Activated naive CD4-positive, alpha-beta T cell treated with anti-CD3 and anti-CD28 coated beads, Interleukin-2, amount 10 ng/mL, durations not matched to agents 7 days and 5 days (primary cell): ENCODE measurements at regions not wholly inside any gene's neighbourhood (a gene's known extent, or its start where the extent isn't known, plus 50 kb on each side); places are given as distances from the start of the nearest gene placed in this dataset.
A peak's percentile ranks its signal among the peaks of the same experiment; 100 is the strongest.

Experiments used
- CTCF ChIA-PET: fragments of 350-600 bp; sonication (Branson Sonifier 250); formaldehyde crosslinking; loops from one replicate; lab custom pipeline; 2021; ENCODE audit warnings: antibody characterized with exemption; lab: Charles Lee
- DNase-seq: peaks from one replicate; pipeline ENCODE4 v3.0.0-alpha.2; 2020
- H3K27ac Mint-ChIP-seq: one replicate; pipeline ENCODE4 v1.8.0; 2021; ENCODE audit warnings: mild to moderate bottlenecking, moderate library complexity, mixed read lengths
- H3K27me3 Mint-ChIP-seq: one replicate; pipeline ENCODE4 v1.8.0; 2021; ENCODE audit warnings: mild to moderate bottlenecking, mixed read lengths
- H3K36me3 Mint-ChIP-seq: one replicate; pipeline ENCODE4 v1.8.0; 2021; ENCODE audit warnings: mixed read lengths
- H3K4me1 Mint-ChIP-seq: one replicate; pipeline ENCODE4 v1.8.0; 2021; ENCODE audit warnings: mixed read lengths
- H3K4me3 Mint-ChIP-seq: one replicate; pipeline ENCODE4 v1.8.0; 2021; ENCODE audit warnings: mild to moderate bottlenecking, moderate library complexity, mixed read lengths
- H3K9me3 Mint-ChIP-seq: one replicate; pipeline ENCODE4 v1.8.0; 2021; ENCODE audit warnings: mixed read lengths

DNA sequence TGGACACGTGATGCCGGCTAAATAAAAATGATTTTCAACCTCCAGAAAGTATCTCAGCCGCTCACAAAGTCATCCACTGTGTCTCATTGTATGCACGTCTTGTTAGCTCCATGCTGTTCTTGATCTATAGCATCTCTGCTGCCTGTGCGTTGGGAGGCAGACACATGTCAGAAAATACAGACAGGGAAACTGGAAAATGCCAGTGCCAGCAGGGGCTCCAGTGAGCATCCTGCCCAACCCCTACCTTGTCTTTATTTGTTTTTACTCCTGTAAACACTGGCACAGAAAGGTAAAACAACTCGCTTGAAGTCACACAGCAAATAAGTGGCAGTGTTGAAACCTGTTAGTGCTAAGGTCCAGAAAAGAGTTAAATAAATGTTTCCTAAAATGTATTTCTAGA, 208.1 kb upstream of the ASIC2 start:
- CTCF ChIA-PET = interaction anchor here (1.5 kb wide), 1 partner anchor 19 kb away, joined by 3 read pairs; no protein-coding TSS in a partner anchor
- Mint-ChIP-seq H3K9me3 (no peaks in the 10 kb centered on the region), H3K36me3 (no peaks in the 10 kb centered on the region)

DNA sequence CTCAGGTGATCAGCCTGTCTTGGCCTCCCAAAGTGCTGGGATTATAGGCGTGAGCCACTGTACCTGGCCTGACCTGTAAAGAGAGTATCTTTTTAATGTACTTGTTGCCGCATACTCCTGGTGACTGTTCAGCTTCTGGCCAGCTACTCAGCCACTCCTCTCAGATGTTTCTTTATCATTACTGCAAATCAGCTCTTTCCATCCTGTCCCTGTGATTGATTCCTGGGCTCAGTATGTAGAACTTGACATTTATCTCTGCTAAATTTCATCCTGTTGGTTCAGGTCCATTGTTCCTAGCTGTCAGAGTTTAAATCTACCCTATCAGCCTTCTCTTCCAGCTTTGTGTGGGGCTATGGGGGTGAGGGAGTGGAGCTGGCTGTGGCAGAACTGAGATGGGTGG, 211.5 kb upstream of the ASIC2 start:
- no peak for DNase-seq
- no peaks in the 10 kb centered on the region for H3K36me3 Mint-ChIP-seq
- no peak overlapping the region for H3K27ac Mint-ChIP-seq
- CTCF ChIA-PET = no interaction called here
- H3K4me3 Mint-ChIP-seq = no peak overlapping the region
- H3K9me3 Mint-ChIP-seq = no peaks in the 10 kb centered on the region
- no peaks in the 10 kb centered on the region for H3K4me1 Mint-ChIP-seq
- H3K27me3 Mint-ChIP-seq = peaks cover 25% of the 10 kb centered on the region

More for the DNA sequence above, 208.1 kb upstream of the ASIC2 start:
- H3K4me1 Mint-ChIP-seq = no peaks in the 10 kb centered on the region
- no peak for DNase-seq
- no peak overlapping the region for H3K4me3 Mint-ChIP-seq
- peaks cover 4% of the 10 kb centered on the region for H3K27me3 Mint-ChIP-seq
- H3K27ac Mint-ChIP-seq = no peak overlapping the region

DNA sequence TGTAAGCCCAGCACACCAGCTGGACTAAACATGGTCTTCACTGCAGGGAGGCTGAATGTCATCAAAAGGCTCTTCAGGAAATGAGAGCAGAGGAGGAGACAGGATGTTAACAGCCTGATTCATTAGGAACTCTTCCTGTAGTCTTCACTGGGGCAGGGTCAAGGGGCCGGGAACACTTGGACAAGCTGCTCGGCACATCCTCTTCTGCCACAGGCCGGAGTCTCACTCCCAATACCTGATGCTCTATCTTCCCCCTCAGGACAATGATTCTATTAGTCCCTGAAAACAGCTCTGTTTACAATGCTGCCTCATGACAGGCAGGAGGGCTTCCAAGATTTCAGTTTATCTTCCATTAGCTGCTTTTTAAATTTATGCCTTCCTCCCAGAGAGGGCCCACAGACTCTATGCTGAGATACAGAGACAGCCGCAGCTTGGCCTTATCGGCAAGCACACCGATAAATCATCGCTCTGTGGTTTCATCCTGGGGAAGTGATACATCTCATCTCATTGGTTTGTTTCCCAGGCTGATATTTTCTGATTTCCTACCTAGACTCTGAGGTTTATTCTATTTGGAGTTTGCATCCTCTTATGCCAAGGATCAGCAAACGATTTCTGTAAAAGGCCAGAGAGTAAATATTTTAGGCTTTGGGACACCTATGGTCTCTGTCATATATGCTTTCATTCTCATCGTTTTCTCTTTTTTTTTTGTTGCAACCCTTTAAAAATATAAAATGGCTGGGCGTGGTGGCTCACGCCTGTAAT, 214.0 kb upstream of the ASIC2 start:
- Mint-ChIP-seq H3K36me3 (no peaks in the 10 kb centered on the region), H3K27me3 (peaks cover 26% of the 10 kb centered on the region), H3K9me3 (no peaks in the 10 kb centered on the region), H3K4me3 (no peak overlapping the region), H3K27ac (no peak overlapping the region), H3K4me1 (peaks cover 7% of the 10 kb centered on the region)
- CTCF ChIA-PET = no interaction called here
- DNase-seq = no peak

GRCh38 chr17:33508215-33508614, 215.1 kb upstream of the ASIC2 start:
- no peaks in the 10 kb centered on the region for H3K36me3 Mint-ChIP-seq
- H3K4me1 Mint-ChIP-seq = peaks cover 7% of the 10 kb centered on the region
- CTCF ChIA-PET = no interaction called here
- no peak overlapping the region for H3K27ac Mint-ChIP-seq
- no peak for DNase-seq
- no peaks in the 10 kb centered on the region for H3K9me3 Mint-ChIP-seq
- H3K4me3 Mint-ChIP-seq = no peak overlapping the region
- H3K27me3 Mint-ChIP-seq = peaks cover 26% of the 10 kb centered on the region

DNA sequence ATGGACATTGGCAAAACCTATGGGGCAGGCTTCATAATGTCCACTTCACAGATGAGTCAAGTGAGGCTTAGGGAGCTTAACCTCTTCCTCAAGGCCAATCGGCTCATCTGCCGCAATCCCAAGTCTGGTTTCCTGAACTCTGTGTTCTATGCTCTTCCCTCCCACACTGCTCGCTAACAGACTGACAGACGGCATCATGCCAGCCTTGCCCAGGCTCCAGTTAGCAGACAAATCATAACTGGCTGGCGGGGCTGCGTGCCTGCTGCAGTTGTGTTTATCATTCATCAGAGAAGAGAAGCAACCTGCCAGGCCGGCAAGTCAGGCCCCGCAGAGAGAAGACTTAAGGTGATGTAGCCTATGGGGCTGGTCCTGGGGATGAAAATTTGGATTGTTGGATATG, 216.2 kb upstream of the ASIC2 start:
- peaks cover 34% of the 10 kb centered on the region for H3K27me3 Mint-ChIP-seq
- H3K36me3 Mint-ChIP-seq = no peaks in the 10 kb centered on the region
- peaks cover 7% of the 10 kb centered on the region for H3K4me1 Mint-ChIP-seq
- CTCF ChIA-PET = no interaction called here
- no peak overlapping the region for H3K27ac Mint-ChIP-seq
- no peak for DNase-seq
- H3K9me3 Mint-ChIP-seq = no peaks in the 10 kb centered on the region
- no peak overlapping the region for H3K4me3 Mint-ChIP-seq

DNA sequence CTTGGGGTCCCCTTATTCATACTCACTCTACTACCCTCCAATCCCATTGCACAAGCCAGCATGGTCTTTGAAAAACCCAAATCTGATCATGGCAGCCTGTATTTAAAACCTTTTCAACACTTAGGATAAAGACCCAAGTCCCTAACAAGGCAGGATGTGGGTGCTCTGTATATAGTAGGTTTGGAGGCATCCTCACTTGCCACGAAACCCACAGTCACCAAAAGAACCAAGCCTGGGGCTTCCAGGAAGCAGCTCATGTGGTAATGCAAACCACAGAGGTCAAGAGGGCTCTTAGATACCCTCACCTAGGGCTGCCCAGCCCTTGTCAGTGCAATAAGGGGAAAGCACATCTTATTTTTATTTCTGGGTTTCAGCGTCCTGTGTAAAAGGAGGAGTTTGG, 218.6 kb upstream of the ASIC2 start:
- Mint-ChIP-seq H3K4me3 (no peak overlapping the region), H3K4me1 (peaks cover 7% of the 10 kb centered on the region), H3K27me3 (peaks cover 32% of the 10 kb centered on the region), H3K27ac (no peak overlapping the region), H3K36me3 (no peaks in the 10 kb centered on the region), H3K9me3 (peaks cover 2% of the 10 kb centered on the region)
- DNase-seq = peak; percentile 24
- CTCF ChIA-PET = no interaction called here

- H3K27ac Mint-ChIP-seq = no peak overlapping the region
- CTCF ChIA-PET = no interaction called here
- peaks cover 28% of the 10 kb centered on the region for H3K27me3 Mint-ChIP-seq
Observed at GRCh38 chr17:33512113-33512512, 219.0 kb upstream of the ASIC2 start.

GRCh38 chr17:33513769-33514168, 220.7 kb upstream of the ASIC2 start:
- H3K27me3 Mint-ChIP-seq = peaks cover 18% of the 10 kb centered on the region
- H3K27ac Mint-ChIP-seq = no peak overlapping the region
- no peak for DNase-seq
- peaks cover 7% of the 10 kb centered on the region for H3K4me1 Mint-ChIP-seq
- H3K36me3 Mint-ChIP-seq = no peaks in the 10 kb centered on the region
- H3K9me3 Mint-ChIP-seq = peaks cover 2% of the 10 kb centered on the region
- CTCF ChIA-PET = interaction anchor here (0.9 kb wide), 1 partner anchor 22 kb away, joined by 3 read pairs; no protein-coding TSS in a partner anchor
- H3K4me3 Mint-ChIP-seq = no peak overlapping the region

More at GRCh38 chr17:33512113-33512512, 219.0 kb upstream of the ASIC2 start:
- no peak for DNase-seq
- Mint-ChIP-seq H3K36me3 (no peaks in the 10 kb centered on the region), H3K4me3 (no peak overlapping the region), H3K9me3 (peaks cover 2% of the 10 kb centered on the region), H3K4me1 (peaks cover 7% of the 10 kb centered on the region)

DNA sequence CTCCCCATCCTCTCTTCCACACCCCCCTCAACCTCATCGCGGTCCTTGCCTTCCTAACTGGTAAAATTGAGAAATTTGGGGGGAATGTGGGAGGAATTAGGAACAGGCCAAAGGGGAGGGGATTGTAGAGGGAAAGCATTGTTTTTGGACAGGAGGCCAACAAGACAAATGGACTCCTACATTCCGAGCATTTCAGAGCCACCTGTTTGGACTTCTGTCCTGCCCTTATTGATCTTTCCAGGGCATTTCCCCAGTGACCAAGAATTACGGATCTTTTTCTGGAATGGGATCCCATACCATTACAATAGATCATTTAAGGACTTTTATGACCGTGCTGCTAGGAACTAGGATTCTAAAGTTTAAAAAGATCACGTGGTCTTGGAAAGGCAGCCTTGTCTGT, 221.3 kb upstream of the ASIC2 start:
- Mint-ChIP-seq H3K27me3 (peaks cover 14% of the 10 kb centered on the region), H3K27ac (no peak overlapping the region), H3K4me1 (peaks cover 7% of the 10 kb centered on the region), H3K36me3 (no peaks in the 10 kb centered on the region), H3K9me3 (peaks cover 2% of the 10 kb centered on the region), H3K4me3 (no peak overlapping the region)
- CTCF ChIA-PET = no interaction called here
- no peak for DNase-seq

- H3K27me3 Mint-ChIP-seq = peaks cover 11% of the 10 kb centered on the region
- H3K36me3 Mint-ChIP-seq = no peaks in the 10 kb centered on the region
- H3K4me3 Mint-ChIP-seq = no peak overlapping the region
- peaks cover 2% of the 10 kb centered on the region for H3K9me3 Mint-ChIP-seq
- peaks cover 7% of the 10 kb centered on the region for H3K4me1 Mint-ChIP-seq
- no peak overlapping the region for H3K27ac Mint-ChIP-seq
- no peak for DNase-seq
- CTCF ChIA-PET = no interaction called here
Observed at GRCh38 chr17:33515974-33516373, 222.9 kb upstream of the ASIC2 start.

DNA sequence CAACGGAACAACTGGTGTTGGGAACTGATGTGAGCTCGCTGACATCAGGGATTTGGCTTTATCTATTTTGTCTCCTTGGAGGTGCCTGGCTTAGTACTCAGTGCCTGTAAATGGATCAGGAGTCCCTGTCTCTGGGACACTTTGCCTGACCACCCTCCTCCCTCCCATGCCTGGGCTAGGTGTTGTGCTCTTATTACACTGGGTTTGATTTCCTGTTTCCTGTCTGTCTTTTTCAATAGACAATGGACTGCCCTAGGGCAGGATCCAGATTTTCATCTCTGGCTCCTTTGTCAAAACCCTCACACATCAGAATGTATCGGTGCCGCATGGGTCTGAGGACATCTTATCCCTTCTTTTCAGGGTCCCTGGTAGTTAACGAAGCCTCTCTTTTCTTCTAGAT, 223.6 kb upstream of the ASIC2 start:
- DNase-seq = no peak
- no peaks in the 10 kb centered on the region for H3K36me3 Mint-ChIP-seq
- no peak overlapping the region for H3K4me3 Mint-ChIP-seq
- H3K27ac Mint-ChIP-seq = no peak overlapping the region
- peaks cover 11% of the 10 kb centered on the region for H3K27me3 Mint-ChIP-seq
- CTCF ChIA-PET = no interaction called here
- H3K4me1 Mint-ChIP-seq = peaks cover 2% of the 10 kb centered on the region
- H3K9me3 Mint-ChIP-seq = peaks cover 2% of the 10 kb centered on the region

GRCh38 chr17:33517746-33518145, 224.7 kb upstream of the ASIC2 start:
- H3K4me1 Mint-ChIP-seq = no peaks in the 10 kb centered on the region
- H3K27me3 Mint-ChIP-seq = peaks cover 11% of the 10 kb centered on the region
- no peak overlapping the region for H3K27ac Mint-ChIP-seq
- no peak for DNase-seq
- no peak overlapping the region for H3K4me3 Mint-ChIP-seq
- no peaks in the 10 kb centered on the region for H3K36me3 Mint-ChIP-seq
- H3K9me3 Mint-ChIP-seq = peaks cover 2% of the 10 kb centered on the region
- CTCF ChIA-PET = interaction anchor here (4.0 kb wide), 1 partner anchor 156 kb away, joined by 23 read pairs; no protein-coding TSS in a partner anchor

DNA sequence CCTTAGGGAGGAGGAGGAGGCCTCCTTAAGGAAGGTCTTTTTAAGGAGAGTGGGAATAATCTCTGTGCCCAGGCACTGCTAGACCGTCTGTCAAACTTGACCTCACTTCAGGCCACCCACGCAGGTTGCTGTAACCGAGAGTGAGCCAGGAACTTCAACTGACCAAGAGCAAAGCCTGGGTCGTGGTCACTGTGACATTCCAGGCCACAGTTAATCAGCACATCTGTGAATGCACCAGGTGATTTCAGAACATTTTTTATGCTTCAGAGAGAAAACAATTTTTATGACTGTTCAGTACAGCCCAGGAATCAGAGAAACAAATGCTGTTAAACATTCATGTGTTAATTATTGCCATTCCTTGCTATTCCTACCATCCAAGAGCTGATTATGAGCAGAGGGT, 226.6 kb upstream of the ASIC2 start:
- Mint-ChIP-seq H3K27me3 (peaks cover 2% of the 10 kb centered on the region), H3K4me3 (no peak overlapping the region), H3K36me3 (no peaks in the 10 kb centered on the region), H3K9me3 (peaks cover 2% of the 10 kb centered on the region), H3K4me1 (no peaks in the 10 kb centered on the region), H3K27ac (no peak overlapping the region)
- DNase-seq = no peak
- CTCF ChIA-PET = interaction anchor here (1.1 to 4.0 kb wide), 4 partner anchors 10 to 229 kb away, joined by 3 to 23 read pairs (median 4); no protein-coding TSS in a partner anchor

DNA sequence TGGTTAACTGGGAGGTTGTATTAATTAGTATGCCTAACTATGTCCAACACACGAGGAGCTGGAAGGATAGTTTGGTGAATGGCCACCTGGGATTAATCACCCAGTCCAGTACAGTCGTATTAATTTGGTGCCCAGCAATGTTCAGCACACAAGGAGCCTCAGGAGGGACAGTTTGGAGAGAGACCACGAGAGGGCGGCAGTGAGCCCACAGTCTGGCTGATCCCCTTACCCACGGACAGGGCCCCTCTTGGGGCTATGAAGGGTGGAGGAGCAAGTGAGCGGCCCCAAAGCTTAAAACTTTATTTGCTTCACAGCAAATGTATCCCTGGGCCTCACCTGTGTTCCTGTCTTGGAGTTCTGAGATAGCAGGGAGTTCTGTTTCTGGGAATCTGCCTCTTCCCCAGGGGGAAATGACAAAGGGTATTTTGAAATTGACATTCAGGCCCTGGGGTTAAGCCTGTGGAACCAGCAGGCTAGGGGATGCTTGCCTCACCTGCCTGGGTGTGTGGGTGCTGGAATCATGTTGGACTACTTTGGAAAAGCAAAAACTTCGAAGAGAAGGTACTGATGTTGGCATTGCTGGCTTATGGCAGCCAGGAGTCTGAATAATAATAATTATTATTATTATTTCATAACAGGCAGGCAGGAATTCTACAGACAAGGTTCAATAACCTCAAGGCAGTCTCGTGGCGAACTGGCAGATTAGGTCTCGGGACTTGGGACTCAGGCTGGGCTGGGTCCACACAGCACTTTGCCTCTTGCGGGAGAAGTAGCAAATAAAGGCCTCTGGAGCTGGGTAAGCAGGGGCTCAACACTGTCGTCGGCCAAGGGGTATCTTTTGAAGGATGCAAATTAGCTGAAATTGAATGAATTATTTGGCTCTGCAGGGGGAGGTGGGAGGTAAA, 227.6 kb upstream of the ASIC2 start:
- H3K27me3 Mint-ChIP-seq = no peaks in the 10 kb centered on the region
- CTCF ChIA-PET = interaction anchor here (1.1 to 4.0 kb wide), 4 partner anchors 9 to 228 kb away, joined by 3 to 23 read pairs (median 4); no protein-coding TSS in a partner anchor

More for the DNA sequence above, 227.6 kb upstream of the ASIC2 start:
- Mint-ChIP-seq H3K4me1 (no peaks in the 10 kb centered on the region), H3K9me3 (peaks cover 2% of the 10 kb centered on the region), H3K4me3 (no peak overlapping the region), H3K36me3 (no peaks in the 10 kb centered on the region), H3K27ac (no peak overlapping the region)
- peak; percentile 56 for DNase-seq
